Tibial nerve (tissue), 3 donors: ENCODE measurements at regions not wholly inside any gene's neighbourhood (a gene's known extent, or its start where the extent isn't known, plus 50 kb on each side); places are given as distances from the start of the nearest gene placed in this dataset.

Experiments used
- POLR2A ChIP-seq, 2 donors: fragments of 450-650 bp; IDR thresholded peaks; one replicate each; pipeline ENCODE4 v1.6.1; 2017; ENCODE audit warnings: antibody characterized with exemption in 2 of 2, mild to moderate bottlenecking in 2 of 2, moderate library complexity in 2 of 2
- TF ChIP-seq, protein P1 (sequence below), 5 experiments: fragments of 200-600 bp in 3 of 5; fragments of 450-650 bp in 2 of 5; sonication (generic) in 3 of 5; IDR thresholded peaks; one replicate each; pipeline ENCODE4 v1.5.1; 2016 to 2019; ENCODE audit warnings: antibody characterized with exemption in 5 of 5, mild to moderate bottlenecking in 3 of 5, moderate library complexity in 2 of 5

DNA sequence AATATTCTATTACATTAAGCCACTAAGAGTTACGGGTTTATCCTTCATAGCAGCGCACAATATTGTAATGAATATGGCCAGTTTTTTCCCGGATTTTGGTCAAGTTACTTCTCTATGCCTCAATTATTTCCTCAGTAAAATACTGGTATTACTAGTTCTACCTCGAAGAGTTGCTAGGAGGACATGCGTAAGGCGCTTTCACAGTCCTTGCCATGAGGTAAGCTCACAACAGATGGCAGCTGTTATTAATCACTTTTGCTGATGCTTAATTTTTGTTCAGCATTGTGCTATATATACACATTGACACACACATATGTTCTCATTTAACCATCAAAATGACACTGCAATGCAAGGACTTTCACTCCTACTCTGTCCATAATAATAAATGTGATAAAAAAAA, 101.5 kb downstream of the SCG2 start:
- TF ChIP-seq, protein P1, sequence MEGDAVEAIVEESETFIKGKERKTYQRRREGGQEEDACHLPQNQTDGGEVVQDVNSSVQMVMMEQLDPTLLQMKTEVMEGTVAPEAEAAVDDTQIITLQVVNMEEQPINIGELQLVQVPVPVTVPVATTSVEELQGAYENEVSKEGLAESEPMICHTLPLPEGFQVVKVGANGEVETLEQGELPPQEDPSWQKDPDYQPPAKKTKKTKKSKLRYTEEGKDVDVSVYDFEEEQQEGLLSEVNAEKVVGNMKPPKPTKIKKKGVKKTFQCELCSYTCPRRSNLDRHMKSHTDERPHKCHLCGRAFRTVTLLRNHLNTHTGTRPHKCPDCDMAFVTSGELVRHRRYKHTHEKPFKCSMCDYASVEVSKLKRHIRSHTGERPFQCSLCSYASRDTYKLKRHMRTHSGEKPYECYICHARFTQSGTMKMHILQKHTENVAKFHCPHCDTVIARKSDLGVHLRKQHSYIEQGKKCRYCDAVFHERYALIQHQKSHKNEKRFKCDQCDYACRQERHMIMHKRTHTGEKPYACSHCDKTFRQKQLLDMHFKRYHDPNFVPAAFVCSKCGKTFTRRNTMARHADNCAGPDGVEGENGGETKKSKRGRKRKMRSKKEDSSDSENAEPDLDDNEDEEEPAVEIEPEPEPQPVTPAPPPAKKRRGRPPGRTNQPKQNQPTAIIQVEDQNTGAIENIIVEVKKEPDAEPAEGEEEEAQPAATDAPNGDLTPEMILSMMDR (IDR thresholded peaks at IDR 0.05), result no peak
- TF ChIP-seq POLR2A (IDR thresholded peaks at IDR 0.05), result no peak
